Loucy (cell line): ENCODE measurements at regions not wholly inside any gene's neighbourhood (a gene's known extent, or its start where the extent isn't known, plus 50 kb on each side); places are given as distances from the start of the nearest gene placed in this dataset.

Experiments used
- CTCF ChIP-seq: fragments of 200-600 bp; sonication (generic); conservative IDR thresholded peaks from 2 replicates; pipeline ENCODE4 v1.5.1; 2014; ENCODE audit warnings: mild to moderate bottlenecking, antibody characterized with exemption, low read length
- EZH2phosphoT487 ChIP-seq: fragments of 200-600 bp; IDR thresholded peaks from 2 replicates; pipeline ENCODE4 v1.6.1; 2018; ENCODE audit warnings: antibody characterized with exemption, mild to moderate bottlenecking, moderate library complexity, borderline replicate concordance

GRCh38 chr1:228876187-228876586 is 140.9 kb downstream of the RHOU start:
- no peak for TF ChIP-seq CTCF
- TF ChIP-seq EZH2phosphoT487: no peak
